ENCODE measurements at regions not wholly inside any gene's neighbourhood (a gene's known extent, or its start where the extent isn't known, plus 50 kb on each side); places are given as distances from the start of the nearest gene placed in this dataset.
"Not testable (repeated sequence)": the region's sequence is repeated elsewhere in the genome, so short reads cannot be mapped to it uniquely, and the experiment has no call there.

DNA sequence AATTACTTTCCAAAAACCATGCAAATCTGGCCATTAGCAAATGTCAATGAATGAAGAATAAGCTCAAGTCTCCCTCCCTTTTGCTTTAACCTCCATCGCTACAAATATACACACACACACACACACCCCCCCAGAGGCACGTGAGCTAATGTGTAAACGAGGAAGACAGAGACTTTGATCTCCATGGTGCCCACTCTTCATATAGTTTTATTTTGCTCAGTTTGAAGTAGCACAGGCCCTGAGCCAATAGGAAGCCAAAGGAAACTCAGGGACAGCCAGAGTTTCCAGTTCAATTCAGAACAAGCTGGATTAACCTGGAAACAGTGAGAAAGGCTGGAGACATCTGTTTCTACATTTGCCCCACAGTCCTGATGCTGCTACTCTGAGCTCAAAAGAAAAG lies 248.4 kb upstream of the MEIS1 start:
- H2BK15ac ChIP-seq (replicated peaks; ENCODE audit: low read depth) = no peak overlapping the region
- no peak overlapping the region for H3K56ac ChIP-seq (ENCODE audit: low read length)
- no peak overlapping the region for H3K18ac ChIP-seq (ENCODE audit: low read length)
- H3K9ac ChIP-seq (ENCODE audit: low read length) = no peak overlapping the region
- peaks cover 2% of the 10 kb centered on the region for H3K4me1 ChIP-seq (ENCODE audit: control insufficient read depth, low read depth, low read length)
- no peak overlapping the region for H4K5ac ChIP-seq (ENCODE audit: low read length)
- no peak overlapping the region for H3K23ac ChIP-seq (ENCODE audit: low read length)
- no peak overlapping the region for H2AK5ac ChIP-seq (ENCODE audit: low read length)
- H3K27me3 ChIP-seq (ENCODE audit: insufficient read depth, low read length, poor library complexity) = no peaks in the 10 kb centered on the region
- H3K79me1 ChIP-seq (ENCODE audit: low read length) = no peaks in the 10 kb centered on the region
- no peak overlapping the region for H3K4me3 ChIP-seq (ENCODE audit: low read length)
- no peak overlapping the region for H4K8ac ChIP-seq (ENCODE audit: low read depth, low read length)
- no peaks in the 10 kb centered on the region for H3K79me2 ChIP-seq (ENCODE audit: control insufficient read depth, insufficient read depth, low read length)
- H3K4ac ChIP-seq (ENCODE audit: low read depth, low read length) = no peak overlapping the region
- no peak overlapping the region for H2BK5ac ChIP-seq (ENCODE audit: low read length)
- H3K27ac ChIP-seq (ENCODE audit: low read depth, low read length) = no peak overlapping the region
- H3K36me3 ChIP-seq (ENCODE audit: control insufficient read depth, insufficient read depth, low read length) = no peaks in the 10 kb centered on the region
- WGBS (ENCODE audit: extremely low coverage, insufficient coverage, low lambda C conversion rate) = no CpG with 5 or more reads among the region's 3 CpGs
- no peak for DNase-seq
- H3K4me2 ChIP-seq (ENCODE audit: low read length) = no peak overlapping the region
- no peak overlapping the region for H2BK120ac ChIP-seq (ENCODE audit: low read depth, low read length)

DNA sequence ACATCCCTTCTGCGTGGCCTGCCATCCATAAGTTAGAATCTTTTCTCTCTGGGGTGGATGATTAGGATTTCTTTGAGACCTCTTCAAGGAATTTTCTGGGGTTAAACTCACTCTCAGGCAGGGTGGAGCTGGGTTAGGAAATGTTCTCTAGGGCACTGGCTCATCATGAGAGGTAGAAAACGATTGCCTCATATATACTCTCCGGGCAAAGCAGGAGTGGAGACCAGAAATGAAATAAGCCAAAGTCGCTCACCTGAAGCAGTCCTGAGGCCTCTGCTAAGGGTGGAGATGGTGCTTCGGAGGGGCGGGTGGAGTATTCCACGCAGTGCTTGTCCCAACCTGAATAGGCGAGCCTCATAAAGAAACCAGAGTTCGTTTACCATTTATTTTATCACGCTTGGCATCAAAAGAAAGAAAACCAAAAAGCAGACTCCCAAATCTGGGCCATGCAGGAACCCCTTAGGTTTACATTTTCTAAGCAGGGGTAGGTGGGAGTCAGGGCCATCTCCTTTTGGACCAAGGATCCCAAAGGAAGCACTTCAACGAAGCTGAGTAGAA lies 249.3 kb upstream of the MEIS1 start:
- Histone ChIP-seq H3K4me1 (ENCODE audit: control insufficient read depth, low read depth, low read length) (no peaks in the 10 kb centered on the region), H2BK120ac (ENCODE audit: low read depth, low read length) (no peak overlapping the region), H3K4ac (ENCODE audit: low read depth, low read length) (no peak overlapping the region), H3K36me3 (ENCODE audit: control insufficient read depth, insufficient read depth, low read length) (no peaks in the 10 kb centered on the region), H3K23ac (ENCODE audit: low read length) (no peak overlapping the region), H2BK15ac (replicated peaks; ENCODE audit: low read depth) (no peak overlapping the region), H3K79me1 (ENCODE audit: low read length) (no peaks in the 10 kb centered on the region), H3K9ac (ENCODE audit: low read length) (no peak overlapping the region), H3K79me2 (ENCODE audit: control insufficient read depth, insufficient read depth, low read length) (no peaks in the 10 kb centered on the region), H3K27me3 (ENCODE audit: insufficient read depth, low read length, poor library complexity) (no peaks in the 10 kb centered on the region), H3K4me2 (ENCODE audit: low read length) (no peak overlapping the region), H4K5ac (ENCODE audit: low read length) (no peak overlapping the region), H3K18ac (ENCODE audit: low read length) (peak overlapping the region; percentile 61), H3K27ac (ENCODE audit: low read depth, low read length) (no peak overlapping the region), H3K4me3 (ENCODE audit: low read length) (no peak overlapping the region), H2BK5ac (ENCODE audit: low read length) (no peak overlapping the region), H4K8ac (ENCODE audit: low read depth, low read length) (no peak overlapping the region), H3K56ac (ENCODE audit: low read length) (no peak overlapping the region), H2AK5ac (ENCODE audit: low read length) (no peak overlapping the region)
- WGBS (ENCODE audit: extremely low coverage, insufficient coverage, low lambda C conversion rate) = no CpG with 5 or more reads among the region's 11 CpGs
- no peak for DNase-seq

DNA sequence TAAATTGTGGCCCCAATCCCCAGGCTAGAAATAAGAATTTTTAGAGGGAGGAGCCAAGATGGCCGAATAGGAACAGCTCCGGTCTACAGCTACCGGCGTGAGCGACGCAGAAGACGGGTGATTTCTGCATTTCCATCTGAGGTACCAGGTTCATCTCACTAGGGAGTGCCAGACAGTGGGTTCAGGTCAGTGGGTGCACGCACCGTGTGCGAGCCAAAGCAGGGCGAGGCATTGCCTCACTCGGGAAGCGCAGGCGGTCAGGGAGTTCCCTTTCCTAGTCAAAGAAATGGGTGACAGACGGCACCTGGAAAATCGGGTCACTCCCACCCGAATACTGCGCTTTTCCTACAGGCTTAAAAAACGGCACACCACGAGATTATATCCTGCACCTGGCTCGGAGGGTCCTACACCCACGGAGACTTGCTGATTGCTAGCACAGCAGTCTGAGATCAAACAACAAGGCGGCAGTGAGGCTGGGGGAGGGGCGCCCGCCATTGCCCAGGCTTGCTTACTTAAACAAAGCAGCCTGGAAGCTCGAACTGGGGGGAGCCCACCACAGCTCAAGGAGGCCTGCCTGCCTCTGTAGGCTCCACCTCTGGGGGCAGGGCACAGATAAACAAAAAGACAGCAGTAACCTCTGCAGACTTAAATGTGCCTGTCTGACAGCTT lies 257.7 kb upstream of the MEIS1 start:
- not testable (repeated sequence) for H3K4me3 ChIP-seq (ENCODE audit: low read length); H2AK5ac ChIP-seq (ENCODE audit: low read length); H3K18ac ChIP-seq (ENCODE audit: low read length); H3K56ac ChIP-seq (ENCODE audit: low read length); DNase-seq; H3K36me3 ChIP-seq (ENCODE audit: control insufficient read depth, insufficient read depth, low read length); H3K4ac ChIP-seq (ENCODE audit: low read depth, low read length); H3K9ac ChIP-seq (ENCODE audit: low read length); H3K79me1 ChIP-seq (ENCODE audit: low read length); H3K4me2 ChIP-seq (ENCODE audit: low read length); H4K8ac ChIP-seq (ENCODE audit: low read depth, low read length); H3K27ac ChIP-seq (ENCODE audit: low read depth, low read length); H3K79me2 ChIP-seq (ENCODE audit: control insufficient read depth, insufficient read depth, low read length); H4K5ac ChIP-seq (ENCODE audit: low read length); H2BK120ac ChIP-seq (ENCODE audit: low read depth, low read length); H2BK5ac ChIP-seq (ENCODE audit: low read length); H3K27me3 ChIP-seq (ENCODE audit: insufficient read depth, low read length, poor library complexity); H3K4me1 ChIP-seq (ENCODE audit: control insufficient read depth, low read depth, low read length); H2BK15ac ChIP-seq (replicated peaks; ENCODE audit: low read depth); H3K23ac ChIP-seq (ENCODE audit: low read length)
- no CpG with 5 or more reads among the region's 26 CpGs for WGBS (ENCODE audit: extremely low coverage, insufficient coverage, low lambda C conversion rate)

DNA sequence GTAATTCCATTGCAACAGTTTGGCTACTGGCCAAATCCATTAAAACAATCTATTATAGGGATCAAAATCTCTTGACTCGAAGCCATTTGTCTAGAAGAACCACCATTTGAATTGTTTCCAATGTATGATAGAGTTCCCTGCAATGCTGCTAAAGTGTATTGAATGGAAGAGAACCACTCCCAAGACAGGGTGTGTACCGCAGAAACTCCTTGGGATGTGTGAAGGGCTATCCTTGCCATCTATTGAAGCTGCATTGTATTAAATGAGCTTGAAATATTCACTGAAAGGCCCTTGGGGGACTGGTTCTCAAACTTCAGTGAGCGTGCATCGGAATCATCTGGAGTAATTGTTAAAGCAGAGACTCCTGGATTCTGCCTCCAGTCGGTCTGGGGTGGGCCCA lies 260.4 kb upstream of the MEIS1 start:
- no CpG with 5 or more reads among the region's 5 CpGs for WGBS (ENCODE audit: extremely low coverage, insufficient coverage, low lambda C conversion rate)
- no peak overlapping the region for H3K56ac ChIP-seq (ENCODE audit: low read length)
- no peak overlapping the region for H2BK120ac ChIP-seq (ENCODE audit: low read depth, low read length)
- H2BK15ac ChIP-seq (replicated peaks; ENCODE audit: low read depth) = no peak overlapping the region
- no peak overlapping the region for H3K23ac ChIP-seq (ENCODE audit: low read length)
- H3K9ac ChIP-seq (ENCODE audit: low read length) = no peak overlapping the region
- H3K79me1 ChIP-seq (ENCODE audit: low read length) = no peaks in the 10 kb centered on the region
- H3K4me2 ChIP-seq (ENCODE audit: low read length) = no peak overlapping the region
- no peak overlapping the region for H2AK5ac ChIP-seq (ENCODE audit: low read length)
- H3K4me3 ChIP-seq (ENCODE audit: low read length) = no peak overlapping the region
- no peak overlapping the region for H4K5ac ChIP-seq (ENCODE audit: low read length)
- no peak overlapping the region for H2BK5ac ChIP-seq (ENCODE audit: low read length)
- H3K79me2 ChIP-seq (ENCODE audit: control insufficient read depth, insufficient read depth, low read length) = no peaks in the 10 kb centered on the region
- no peak for DNase-seq
- no peak overlapping the region for H3K18ac ChIP-seq (ENCODE audit: low read length)
- no peaks in the 10 kb centered on the region for H3K27me3 ChIP-seq (ENCODE audit: insufficient read depth, low read length, poor library complexity)
- H3K4ac ChIP-seq (ENCODE audit: low read depth, low read length) = no peak overlapping the region
- no peaks in the 10 kb centered on the region for H3K4me1 ChIP-seq (ENCODE audit: control insufficient read depth, low read depth, low read length)
- H3K27ac ChIP-seq (ENCODE audit: low read depth, low read length) = no peak overlapping the region
- no peak overlapping the region for H4K8ac ChIP-seq (ENCODE audit: low read depth, low read length)
- no peaks in the 10 kb centered on the region for H3K36me3 ChIP-seq (ENCODE audit: control insufficient read depth, insufficient read depth, low read length)

DNA sequence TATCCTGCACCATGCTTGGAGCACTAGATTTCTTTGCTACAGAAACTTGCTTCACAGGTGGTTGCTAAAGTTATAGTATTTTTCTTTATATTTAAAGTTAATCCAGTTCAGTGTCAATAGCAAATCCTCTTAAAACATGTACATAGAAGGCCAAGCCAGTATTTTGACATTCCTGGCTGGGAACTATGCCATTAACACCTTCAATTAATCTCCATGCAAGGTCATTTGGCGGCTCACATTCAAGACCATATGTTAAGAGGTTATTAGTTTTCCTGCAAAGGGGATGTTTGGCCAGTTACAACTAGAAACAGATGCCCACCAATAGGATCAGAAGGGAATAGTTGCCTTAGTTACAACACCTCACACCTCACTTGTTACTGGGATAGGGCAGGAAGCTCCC lies 261.3 kb upstream of the MEIS1 start:
- no peak overlapping the region for H3K4me2 ChIP-seq (ENCODE audit: low read length)
- H2BK15ac ChIP-seq (replicated peaks; ENCODE audit: low read depth) = no peak overlapping the region
- no peak overlapping the region for H3K23ac ChIP-seq (ENCODE audit: low read length)
- H3K4me3 ChIP-seq (ENCODE audit: low read length) = no peak overlapping the region
- H2BK5ac ChIP-seq (ENCODE audit: low read length) = no peak overlapping the region
- H4K8ac ChIP-seq (ENCODE audit: low read depth, low read length) = no peak overlapping the region
- no peak overlapping the region for H3K56ac ChIP-seq (ENCODE audit: low read length)
- WGBS (ENCODE audit: extremely low coverage, insufficient coverage, low lambda C conversion rate) = no CpG with 5 or more reads among the region's 1 CpG
- H3K18ac ChIP-seq (ENCODE audit: low read length) = no peak overlapping the region
- no peaks in the 10 kb centered on the region for H3K4me1 ChIP-seq (ENCODE audit: control insufficient read depth, low read depth, low read length)
- no peaks in the 10 kb centered on the region for H3K27me3 ChIP-seq (ENCODE audit: insufficient read depth, low read length, poor library complexity)
- H3K36me3 ChIP-seq (ENCODE audit: control insufficient read depth, insufficient read depth, low read length) = no peaks in the 10 kb centered on the region
- no peak overlapping the region for H3K9ac ChIP-seq (ENCODE audit: low read length)
- H3K4ac ChIP-seq (ENCODE audit: low read depth, low read length) = no peak overlapping the region
- H2AK5ac ChIP-seq (ENCODE audit: low read length) = no peak overlapping the region
- no peak overlapping the region for H2BK120ac ChIP-seq (ENCODE audit: low read depth, low read length)
- H4K5ac ChIP-seq (ENCODE audit: low read length) = no peak overlapping the region
- peak; percentile 37 for DNase-seq
- no peak overlapping the region for H3K27ac ChIP-seq (ENCODE audit: low read depth, low read length)
- H3K79me1 ChIP-seq (ENCODE audit: low read length) = no peaks in the 10 kb centered on the region
- no peaks in the 10 kb centered on the region for H3K79me2 ChIP-seq (ENCODE audit: control insufficient read depth, insufficient read depth, low read length)

DNA sequence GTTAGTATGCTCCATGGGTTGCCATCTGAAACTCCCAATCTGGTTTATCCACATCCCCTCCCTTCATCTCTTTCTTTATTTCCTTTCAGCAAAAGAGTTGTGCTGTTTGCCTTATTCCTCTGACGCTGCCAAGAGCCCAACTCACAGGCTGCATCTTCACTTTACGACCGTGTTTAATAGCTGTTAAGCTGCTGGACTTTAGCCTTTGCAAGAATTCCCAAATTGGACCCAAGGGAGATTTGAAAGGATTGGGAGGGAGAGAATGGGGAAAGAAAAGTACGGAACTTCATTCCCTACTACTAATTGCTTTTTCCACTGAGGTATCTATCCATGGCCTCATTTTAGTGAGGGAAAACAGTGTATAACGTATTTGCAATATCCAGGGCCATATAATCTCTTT lies 263.4 kb upstream of the MEIS1 start:
- Histone ChIP-seq H3K4me1 (ENCODE audit: control insufficient read depth, low read depth, low read length) (no peaks in the 10 kb centered on the region), H3K36me3 (ENCODE audit: control insufficient read depth, insufficient read depth, low read length) (no peaks in the 10 kb centered on the region), H3K23ac (ENCODE audit: low read length) (no peak overlapping the region), H3K27me3 (ENCODE audit: insufficient read depth, low read length, poor library complexity) (no peaks in the 10 kb centered on the region), H4K5ac (ENCODE audit: low read length) (no peak overlapping the region), H4K8ac (ENCODE audit: low read depth, low read length) (no peak overlapping the region), H3K27ac (ENCODE audit: low read depth, low read length) (no peak overlapping the region), H2BK120ac (ENCODE audit: low read depth, low read length) (no peak overlapping the region), H2BK15ac (replicated peaks; ENCODE audit: low read depth) (no peak overlapping the region), H3K79me1 (ENCODE audit: low read length) (no peaks in the 10 kb centered on the region), H2AK5ac (ENCODE audit: low read length) (no peak overlapping the region), H2BK5ac (ENCODE audit: low read length) (no peak overlapping the region), H3K9ac (ENCODE audit: low read length) (no peak overlapping the region), H3K4ac (ENCODE audit: low read depth, low read length) (no peak overlapping the region), H3K4me2 (ENCODE audit: low read length) (no peak overlapping the region), H3K4me3 (ENCODE audit: low read length) (no peak overlapping the region), H3K79me2 (ENCODE audit: control insufficient read depth, insufficient read depth, low read length) (no peaks in the 10 kb centered on the region), H3K18ac (ENCODE audit: low read length) (no peak overlapping the region), H3K56ac (ENCODE audit: low read length) (no peak overlapping the region)
- DNase-seq = no peak
- WGBS (ENCODE audit: extremely low coverage, insufficient coverage, low lambda C conversion rate) = no CpG with 5 or more reads among the region's 5 CpGs

Data from mesendoderm (in vitro differentiated cells).